Common myeloid progenitor, CD34-positive (primary cell): ENCODE measurements at regions not wholly inside any gene's neighbourhood (a gene's known extent, or its start where the extent isn't known, plus 50 kb on each side); places are given as distances from the start of the nearest gene placed in this dataset.
"Not testable (repeated sequence)": the region's sequence is repeated elsewhere in the genome, so short reads cannot be mapped to it uniquely, and the experiment has no call there.

ENCODE experiments used
- CTCF ChIA-PET: fragments of 350-600 bp; sonication (Branson Sonifier 250); formaldehyde crosslinking; loops from one replicate; lab custom pipeline; 2021; ENCODE audit warnings: antibody characterized with exemption; lab: Charles Lee
- POLR2A ChIA-PET: fragments of 350-600 bp; sonication (Branson Sonifier 250); formaldehyde crosslinking; loops from one replicate; lab custom pipeline; 2021; ENCODE audit warnings: antibody characterized with exemption; lab: Charles Lee
- DNase-seq, 3 donors: peaks; one replicate each; pipeline versions ENCODE4 v3.0.0 to v3.0.0-alpha.2; 2013
- H3K27ac ChIP-seq, 2 experiments: 1 replicate in 1 of 2; 2 replicates in 1 of 2; pipeline ENCODE4 v1.7.0; 2013; ENCODE audit warnings: inconsistent platforms in 2 of 2, low read length in 2 of 2, mild to moderate bottlenecking in 2 of 2, low read depth in 1 of 2, moderate library complexity in 1 of 2; ENCODE audit not compliant: severe bottlenecking in 2 of 2, insufficient read depth in 1 of 2, poor library complexity in 1 of 2
- H3K27me3 ChIP-seq, 5 experiments: replicated peaks in 2 of 5; 1 replicate in 3 of 5; 2 replicates in 2 of 5; pipeline versions ENCODE4 v1.6.1 to v1.7.0; 2013; ENCODE audit warnings: low read length in 4 of 5, mild to moderate bottlenecking in 2 of 5, moderate library complexity in 2 of 5, inconsistent platforms in 1 of 5; ENCODE audit not compliant: insufficient read depth in 5 of 5, control insufficient read depth in 4 of 5
- H3K36me3 ChIP-seq, 4 experiments: 1 replicate in 2 of 4; 2 replicates in 2 of 4; pipeline versions ENCODE4 v1.6.1 to v1.7.0; 2013; ENCODE audit warnings: low read length in 3 of 4, control low read depth in 1 of 4, mild to moderate bottlenecking in 1 of 4; ENCODE audit not compliant: control insufficient read depth in 4 of 4, insufficient read depth in 4 of 4
- H3K4me1 ChIP-seq, 4 experiments: 1 replicate in 3 of 4; 2 replicates in 1 of 4; pipeline versions ENCODE4 v1.6.1 to v1.7.1; 2013; ENCODE audit warnings: low read length in 3 of 4, mild to moderate bottlenecking in 3 of 4, control low read depth in 1 of 4, inconsistent platforms in 1 of 4, moderate library complexity in 1 of 4; ENCODE audit not compliant: control insufficient read depth in 4 of 4, insufficient read depth in 4 of 4; ENCODE audit errors: control extremely low read depth in 1 of 4
- H3K4me3 ChIP-seq, 7 experiments: 1 replicate in 4 of 7; 2 replicates in 3 of 7; pipeline versions ENCODE4 v1.5.1 to v1.7.0; 2013; ENCODE audit warnings: mild to moderate bottlenecking in 7 of 7, low read length in 6 of 7, moderate library complexity in 6 of 7, inconsistent platforms in 2 of 7, low read depth in 2 of 7, control low read depth in 1 of 7; ENCODE audit not compliant: insufficient read depth in 4 of 7, control insufficient read depth in 1 of 7; ENCODE audit errors: extremely low read depth in 1 of 7
- H3K9me3 ChIP-seq, 5 experiments: 1 replicate in 4 of 5; 2 replicates in 1 of 5; pipeline versions ENCODE4 v1.6.1 to v1.7.1; 2013; ENCODE audit warnings: low read length in 4 of 5, mild to moderate bottlenecking in 2 of 5, inconsistent platforms in 1 of 5, low read depth in 1 of 5, moderate library complexity in 1 of 5; ENCODE audit not compliant: control insufficient read depth in 4 of 5, insufficient read depth in 2 of 5; ENCODE audit errors: control extremely low read depth in 1 of 5
- WGBS: methylation state at CpG from one replicate; pipeline ENCODE4 v1.1.5; 2013; ENCODE audit not compliant: insufficient coverage; 5-methylcytosine and 5-hydroxymethylcytosine counted together

DNA sequence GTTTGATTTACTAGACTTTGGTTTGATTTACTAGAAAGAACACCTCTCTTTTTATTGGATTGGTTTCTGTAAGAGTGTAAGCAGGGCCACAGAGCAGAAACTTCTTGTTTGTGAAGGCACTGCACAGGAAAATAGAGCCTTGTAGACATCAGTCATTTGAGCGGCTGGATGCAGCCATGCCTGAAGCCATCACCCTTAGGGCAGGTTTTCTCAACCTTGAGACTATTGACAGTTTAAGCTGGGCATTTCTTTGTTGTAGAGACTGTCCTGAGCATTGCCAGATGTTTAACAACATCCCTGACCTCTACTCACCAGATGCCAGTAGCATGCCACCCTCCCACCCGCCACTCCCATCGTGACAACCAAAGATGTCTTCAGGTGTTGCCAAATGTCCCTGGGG lies 130.2 kb upstream of the SULF2 start:
- POLR2A ChIA-PET = no interaction called here
- Histone ChIP-seq H3K4me1 (no peaks in the 10 kb centered on the region), H3K9me3 (peaks cover 0 to 19% (median 14%) of the 10 kb centered on the region in 5 experiments), H3K27ac (no peak overlapping the region), H3K36me3 (no peaks in the 10 kb centered on the region), H3K4me3 (no peak overlapping the region), H3K27me3 (peaks cover 0 to 3% (median 0%) of the 10 kb centered on the region in 5 experiments)
- CTCF ChIA-PET = no interaction called here
- WGBS = 100% methylated on average over 3 of the region's 3 CpGs
- no peak for DNase-seq

DNA sequence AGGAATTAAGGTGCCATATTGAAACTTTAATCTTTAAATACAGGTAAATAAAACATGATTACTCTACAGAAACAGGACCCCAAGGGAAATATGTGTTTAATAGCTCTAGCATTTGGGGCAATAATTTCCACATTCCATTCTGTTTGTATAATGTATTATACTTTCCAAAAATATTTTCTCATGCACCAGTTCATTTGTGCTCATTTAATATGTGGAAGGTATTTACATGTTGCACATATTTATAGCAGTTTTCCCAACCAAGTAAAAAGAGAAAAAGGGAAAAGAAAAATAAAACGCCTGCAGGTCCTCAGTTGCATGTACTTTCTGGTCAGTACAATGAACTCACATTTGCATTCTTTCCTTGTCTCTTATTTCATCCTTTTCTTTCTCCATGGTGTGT lies 129.5 kb upstream of the SULF2 start:
- no peaks in the 10 kb centered on the region for H3K36me3 ChIP-seq
- peaks cover 0 to 6% (median 0%) of the 10 kb centered on the region in 5 experiments for H3K27me3 ChIP-seq
- ChIA-PET CTCF (no interaction called here), POLR2A (interaction anchor here (0.6 kb wide), 1 partner anchor 60 kb away, joined by 9 read pairs; no protein-coding TSS in a partner anchor)
- H3K9me3 ChIP-seq = peaks cover 0 to 19% (median 14%) of the 10 kb centered on the region in 5 experiments
- WGBS = no CpG with 5 or more reads among the region's 1 CpG
- H3K4me1 ChIP-seq = no peaks in the 10 kb centered on the region
- DNase-seq = no peak
- H3K4me3 ChIP-seq = no peak overlapping the region
- no peak overlapping the region for H3K27ac ChIP-seq

DNA sequence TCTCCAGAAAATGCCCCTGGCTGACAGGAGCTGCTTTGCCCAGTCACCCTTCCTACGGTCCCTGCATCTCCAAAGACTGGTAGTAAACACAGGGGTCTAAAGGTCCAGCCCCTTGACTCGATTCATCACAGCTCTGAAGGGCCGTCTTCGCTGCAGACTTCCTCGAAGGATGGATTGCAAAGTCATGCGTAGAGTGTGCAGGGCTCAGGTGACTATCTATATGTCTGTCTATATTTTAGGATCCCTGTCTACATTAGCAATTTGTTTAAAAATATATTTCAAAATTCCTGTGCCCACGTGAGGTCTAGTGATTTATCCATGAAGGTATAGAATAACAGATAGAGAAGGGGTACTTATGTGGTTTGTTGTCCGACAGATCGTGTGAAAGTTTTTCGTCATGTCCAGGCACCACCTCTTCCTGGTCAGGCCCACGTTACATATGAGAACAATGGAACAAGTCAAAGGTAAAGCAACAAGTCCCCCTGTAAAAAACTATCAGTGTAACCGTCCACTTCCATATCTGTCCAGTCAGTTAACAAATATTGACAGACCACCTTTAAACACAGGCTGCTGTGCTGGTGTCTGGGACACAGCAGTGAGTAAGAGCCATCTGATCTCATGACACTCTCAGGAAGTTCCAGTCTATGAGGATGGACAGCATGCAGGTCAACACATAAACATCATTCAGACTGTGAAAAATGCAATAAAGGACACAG lies 127.7 kb upstream of the SULF2 start:
- H3K4me3 ChIP-seq, H3K4me1 ChIP-seq, DNase-seq, H3K36me3 ChIP-seq, POLR2A ChIA-PET, CTCF ChIA-PET, H3K27me3 ChIP-seq, H3K27ac ChIP-seq: not testable (repeated sequence)
- 88% methylated on average over 1 of the region's 12 CpGs for WGBS
- peaks cover 0 to 16% (median 5%) of the 10 kb centered on the region in 5 experiments for H3K9me3 ChIP-seq

DNA sequence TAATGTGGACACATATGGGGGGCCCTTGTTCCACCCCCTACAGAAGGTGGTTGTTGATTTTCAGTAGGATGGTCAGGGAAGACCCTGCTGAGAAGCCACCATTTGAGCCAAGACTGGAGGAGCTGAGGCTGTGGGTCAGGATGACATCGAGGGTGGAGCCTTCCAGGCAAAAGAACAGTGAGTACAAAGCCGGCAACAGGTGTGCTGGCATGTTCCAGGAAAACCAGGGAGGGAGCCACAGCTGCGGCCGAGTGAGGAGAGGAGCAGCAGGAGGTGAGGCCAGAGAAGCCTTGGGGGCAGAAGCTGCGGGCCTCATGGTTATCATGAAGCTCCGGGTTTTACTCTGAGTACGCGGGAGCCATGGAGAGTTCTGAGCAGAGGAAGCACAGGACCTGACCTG lies 126.9 kb upstream of the SULF2 start:
- H3K27me3 ChIP-seq = peaks cover 0 to 12% (median 0%) of the 10 kb centered on the region in 5 experiments
- H3K9me3 ChIP-seq, H3K4me1 ChIP-seq, POLR2A ChIA-PET, H3K27ac ChIP-seq, H3K36me3 ChIP-seq, H3K4me3 ChIP-seq, CTCF ChIA-PET, DNase-seq: not testable (repeated sequence)
- 100% methylated on average over 4 of the region's 8 CpGs for WGBS

DNA sequence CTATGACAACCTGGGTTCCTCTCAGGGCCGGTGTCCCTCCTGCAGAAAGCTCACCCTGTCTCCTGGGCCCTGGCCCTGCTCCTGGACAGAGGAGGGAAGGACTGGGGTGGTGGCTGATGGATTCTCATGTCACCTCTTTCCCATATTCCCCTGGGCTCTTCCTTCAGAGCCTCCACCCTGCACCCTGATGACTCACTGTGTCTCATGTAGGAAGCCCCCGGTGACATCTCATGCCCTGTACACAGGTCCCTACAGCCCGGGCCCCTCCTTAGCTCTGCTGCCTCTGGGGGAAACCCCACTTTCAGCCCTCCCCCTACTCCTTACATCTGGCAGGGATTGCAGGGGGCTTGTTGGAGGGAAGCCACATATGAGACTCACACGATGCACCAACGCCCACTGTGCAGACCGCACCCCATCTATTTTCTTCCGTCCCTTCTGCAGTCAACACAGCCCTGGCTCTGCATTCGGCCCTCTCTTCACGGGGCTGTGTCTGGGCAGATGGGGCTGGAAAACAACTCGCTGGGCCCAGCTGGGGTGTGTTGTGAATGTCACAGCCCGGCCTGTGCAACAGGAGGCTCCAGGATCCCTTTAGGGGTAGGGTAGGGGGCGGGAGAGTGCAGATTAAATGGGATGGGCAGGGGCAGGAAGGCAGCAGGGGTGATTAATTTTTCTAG lies 124.6 kb upstream of the SULF2 start:
- H3K36me3 ChIP-seq, DNase-seq, CTCF ChIA-PET, H3K9me3 ChIP-seq, H3K4me1 ChIP-seq, H3K27ac ChIP-seq, POLR2A ChIA-PET, H3K4me3 ChIP-seq: not testable (repeated sequence)
- peaks cover 0 to 12% (median 0%) of the 10 kb centered on the region in 5 experiments for H3K27me3 ChIP-seq
- WGBS = 100% methylated on average over 3 of the region's 12 CpGs

DNA sequence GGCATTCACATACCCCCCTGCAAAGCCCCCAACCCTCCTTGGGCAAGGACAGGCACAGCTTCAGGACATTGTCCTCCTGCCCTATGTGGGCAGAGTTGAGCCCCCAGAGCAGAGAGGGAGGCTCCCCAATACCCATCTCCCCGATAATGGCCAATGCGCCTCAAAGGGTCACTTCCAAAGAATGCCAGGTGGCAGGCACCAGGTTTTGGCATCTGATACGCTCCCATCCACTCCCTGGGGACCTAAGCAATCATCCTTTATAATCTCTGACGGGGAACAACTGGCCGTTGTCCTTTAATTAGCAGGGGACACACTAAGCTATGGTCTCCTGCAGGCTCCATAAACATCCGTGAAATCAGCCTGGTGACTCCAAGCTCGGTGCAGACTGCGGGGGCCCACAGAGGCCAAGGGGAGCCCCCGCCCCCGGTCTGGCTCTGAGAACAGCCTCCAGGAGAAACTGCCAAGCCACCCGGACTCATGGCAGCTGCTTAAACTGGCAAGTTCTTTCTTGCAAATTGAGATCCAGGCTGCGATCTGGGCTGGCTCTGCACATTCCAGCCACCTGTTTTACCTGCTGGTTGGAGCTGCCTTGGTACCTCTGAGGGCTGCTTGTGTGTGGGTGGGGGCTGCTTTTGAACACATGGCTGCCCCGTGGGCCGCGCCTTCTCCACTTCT lies 123.2 kb upstream of the SULF2 start:
- H3K27me3 ChIP-seq = peaks cover 0 to 12% (median 0%) of the 10 kb centered on the region in 5 experiments
- H3K4me1 ChIP-seq, H3K27ac ChIP-seq, H3K4me3 ChIP-seq, DNase-seq, H3K9me3 ChIP-seq, H3K36me3 ChIP-seq, POLR2A ChIA-PET, CTCF ChIA-PET: not testable (repeated sequence)
- 89% methylated on average over 9 of the region's 15 CpGs for WGBS

DNA sequence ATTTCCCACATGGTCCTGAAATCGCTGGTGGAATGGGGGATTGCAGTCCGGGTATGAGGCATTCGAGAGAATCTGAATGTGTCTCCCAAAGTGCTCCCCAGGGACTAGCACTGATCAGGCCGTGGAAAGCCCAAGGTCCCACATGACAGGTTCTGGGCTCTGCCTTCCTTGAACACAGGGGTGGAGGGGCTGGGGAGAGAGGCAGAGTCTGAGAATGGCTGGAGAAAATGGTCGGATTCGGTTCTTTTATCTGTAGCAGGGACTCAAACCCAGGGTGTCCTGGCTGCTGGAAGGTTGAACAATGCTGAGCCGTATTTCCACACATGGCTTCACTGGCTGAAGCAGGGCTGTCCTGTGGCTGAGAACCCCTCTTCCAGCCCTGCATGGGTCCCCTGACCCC lies 122.7 kb upstream of the SULF2 start:
- H3K4me3 ChIP-seq, CTCF ChIA-PET, H3K36me3 ChIP-seq, POLR2A ChIA-PET, H3K9me3 ChIP-seq, H3K27ac ChIP-seq, H3K4me1 ChIP-seq, DNase-seq: not testable (repeated sequence)
- WGBS = 89% methylated on average over 5 of the region's 7 CpGs
- H3K27me3 ChIP-seq = peaks cover 0 to 12% (median 0%) of the 10 kb centered on the region in 5 experiments
